HL-60 (cell line): ENCODE measurements at regions not wholly inside any gene's neighbourhood (a gene's known extent, or its start where the extent isn't known, plus 50 kb on each side); places are given as distances from the start of the nearest gene placed in this dataset.

Experiments used
- GABPA ChIP-seq: IDR thresholded peaks from 2 replicates; pipeline ENCODE4 v1.6.1; 2012; ENCODE audit warnings: low read depth
- POLR2AphosphoS5 ChIP-seq: IDR thresholded peaks from 2 replicates; pipeline ENCODE4 v1.6.1; 2012; ENCODE audit warnings: low read depth
- SPI1 ChIP-seq: IDR thresholded peaks from 2 replicates; pipeline ENCODE4 v1.6.1; 2012; ENCODE audit warnings: low read depth, mild to moderate bottlenecking, borderline replicate concordance
- TF ChIP-seq, protein P1 (sequence below): IDR thresholded peaks from 2 replicates; pipeline ENCODE4 v1.6.1; 2012; ENCODE audit warnings: low read depth; ENCODE audit not compliant: insufficient replicate concordance
- TF ChIP-seq, protein P2 (sequence below): IDR thresholded peaks from one replicate; pipeline ENCODE4 v1.5.1; 2011; ENCODE audit warnings: low read length, control low read depth, inconsistent platforms; ENCODE audit not compliant: insufficient read depth

DNA sequence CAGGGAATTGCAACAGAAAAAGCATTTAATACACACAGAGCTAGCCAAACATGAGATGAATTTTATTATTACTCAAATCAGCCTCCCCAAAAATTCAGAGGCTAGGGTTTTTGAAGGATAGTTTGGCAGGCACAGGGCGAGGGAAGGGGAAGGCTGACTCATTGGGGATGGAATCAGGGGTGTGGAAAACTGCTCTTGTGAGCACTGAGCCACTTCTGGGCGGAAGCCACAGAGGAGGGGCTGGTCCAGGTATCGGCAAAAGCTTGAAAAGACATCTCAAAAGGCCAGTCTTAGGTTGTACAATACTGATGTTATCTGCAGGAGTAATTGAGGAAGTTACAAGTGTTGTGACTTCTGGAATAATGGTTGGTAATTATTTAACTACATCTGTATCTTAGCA, 109.4 kb downstream of the TLR5 start:
- no peak for TF ChIP-seq GABPA
- TF ChIP-seq, protein P1, sequence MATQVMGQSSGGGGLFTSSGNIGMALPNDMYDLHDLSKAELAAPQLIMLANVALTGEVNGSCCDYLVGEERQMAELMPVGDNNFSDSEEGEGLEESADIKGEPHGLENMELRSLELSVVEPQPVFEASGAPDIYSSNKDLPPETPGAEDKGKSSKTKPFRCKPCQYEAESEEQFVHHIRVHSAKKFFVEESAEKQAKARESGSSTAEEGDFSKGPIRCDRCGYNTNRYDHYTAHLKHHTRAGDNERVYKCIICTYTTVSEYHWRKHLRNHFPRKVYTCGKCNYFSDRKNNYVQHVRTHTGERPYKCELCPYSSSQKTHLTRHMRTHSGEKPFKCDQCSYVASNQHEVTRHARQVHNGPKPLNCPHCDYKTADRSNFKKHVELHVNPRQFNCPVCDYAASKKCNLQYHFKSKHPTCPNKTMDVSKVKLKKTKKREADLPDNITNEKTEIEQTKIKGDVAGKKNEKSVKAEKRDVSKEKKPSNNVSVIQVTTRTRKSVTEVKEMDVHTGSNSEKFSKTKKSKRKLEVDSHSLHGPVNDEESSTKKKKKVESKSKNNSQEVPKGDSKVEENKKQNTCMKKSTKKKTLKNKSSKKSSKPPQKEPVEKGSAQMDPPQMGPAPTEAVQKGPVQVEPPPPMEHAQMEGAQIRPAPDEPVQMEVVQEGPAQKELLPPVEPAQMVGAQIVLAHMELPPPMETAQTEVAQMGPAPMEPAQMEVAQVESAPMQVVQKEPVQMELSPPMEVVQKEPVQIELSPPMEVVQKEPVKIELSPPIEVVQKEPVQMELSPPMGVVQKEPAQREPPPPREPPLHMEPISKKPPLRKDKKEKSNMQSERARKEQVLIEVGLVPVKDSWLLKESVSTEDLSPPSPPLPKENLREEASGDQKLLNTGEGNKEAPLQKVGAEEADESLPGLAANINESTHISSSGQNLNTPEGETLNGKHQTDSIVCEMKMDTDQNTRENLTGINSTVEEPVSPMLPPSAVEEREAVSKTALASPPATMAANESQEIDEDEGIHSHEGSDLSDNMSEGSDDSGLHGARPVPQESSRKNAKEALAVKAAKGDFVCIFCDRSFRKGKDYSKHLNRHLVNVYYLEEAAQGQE, result no peak
- TF ChIP-seq SPI1, result no peak
- TF ChIP-seq, protein P2, sequence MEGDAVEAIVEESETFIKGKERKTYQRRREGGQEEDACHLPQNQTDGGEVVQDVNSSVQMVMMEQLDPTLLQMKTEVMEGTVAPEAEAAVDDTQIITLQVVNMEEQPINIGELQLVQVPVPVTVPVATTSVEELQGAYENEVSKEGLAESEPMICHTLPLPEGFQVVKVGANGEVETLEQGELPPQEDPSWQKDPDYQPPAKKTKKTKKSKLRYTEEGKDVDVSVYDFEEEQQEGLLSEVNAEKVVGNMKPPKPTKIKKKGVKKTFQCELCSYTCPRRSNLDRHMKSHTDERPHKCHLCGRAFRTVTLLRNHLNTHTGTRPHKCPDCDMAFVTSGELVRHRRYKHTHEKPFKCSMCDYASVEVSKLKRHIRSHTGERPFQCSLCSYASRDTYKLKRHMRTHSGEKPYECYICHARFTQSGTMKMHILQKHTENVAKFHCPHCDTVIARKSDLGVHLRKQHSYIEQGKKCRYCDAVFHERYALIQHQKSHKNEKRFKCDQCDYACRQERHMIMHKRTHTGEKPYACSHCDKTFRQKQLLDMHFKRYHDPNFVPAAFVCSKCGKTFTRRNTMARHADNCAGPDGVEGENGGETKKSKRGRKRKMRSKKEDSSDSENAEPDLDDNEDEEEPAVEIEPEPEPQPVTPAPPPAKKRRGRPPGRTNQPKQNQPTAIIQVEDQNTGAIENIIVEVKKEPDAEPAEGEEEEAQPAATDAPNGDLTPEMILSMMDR, result no peak
- no peak for TF ChIP-seq POLR2AphosphoS5
